Embryonic facial prominence (tissue), 1 donor: ENCODE measurements at regions not wholly inside any gene's neighbourhood (a gene's known extent, or its start where the extent isn't known, plus 50 kb on each side); places are given as distances from the start of the nearest gene placed in this dataset.

Experiments
- DNase-seq: peaks from one replicate; pipeline ENCODE4 v3.0.0-alpha.2; 2016; ENCODE audit errors: extremely low spot score

DNA sequence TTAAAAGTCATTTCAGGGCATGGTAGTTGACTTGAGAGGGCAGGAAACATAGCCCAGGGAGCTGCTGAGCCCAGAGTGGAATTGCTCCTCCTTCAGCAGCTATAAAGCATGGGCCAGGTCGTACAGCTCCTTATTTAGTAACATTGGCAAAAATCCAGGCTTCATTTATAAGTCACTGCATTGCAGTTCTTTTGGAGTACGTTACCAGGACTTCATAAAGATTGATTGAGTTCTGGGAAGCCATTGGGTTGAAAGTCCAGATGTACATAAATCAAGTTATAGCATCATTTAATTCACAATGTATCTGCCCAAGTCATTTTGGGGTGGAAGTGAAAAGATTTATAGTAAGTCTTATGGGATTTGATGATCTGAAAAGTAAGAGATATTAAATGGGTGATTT is 53.0 kb upstream of the ANKEF1 start:
- no peak for DNase-seq

DNA sequence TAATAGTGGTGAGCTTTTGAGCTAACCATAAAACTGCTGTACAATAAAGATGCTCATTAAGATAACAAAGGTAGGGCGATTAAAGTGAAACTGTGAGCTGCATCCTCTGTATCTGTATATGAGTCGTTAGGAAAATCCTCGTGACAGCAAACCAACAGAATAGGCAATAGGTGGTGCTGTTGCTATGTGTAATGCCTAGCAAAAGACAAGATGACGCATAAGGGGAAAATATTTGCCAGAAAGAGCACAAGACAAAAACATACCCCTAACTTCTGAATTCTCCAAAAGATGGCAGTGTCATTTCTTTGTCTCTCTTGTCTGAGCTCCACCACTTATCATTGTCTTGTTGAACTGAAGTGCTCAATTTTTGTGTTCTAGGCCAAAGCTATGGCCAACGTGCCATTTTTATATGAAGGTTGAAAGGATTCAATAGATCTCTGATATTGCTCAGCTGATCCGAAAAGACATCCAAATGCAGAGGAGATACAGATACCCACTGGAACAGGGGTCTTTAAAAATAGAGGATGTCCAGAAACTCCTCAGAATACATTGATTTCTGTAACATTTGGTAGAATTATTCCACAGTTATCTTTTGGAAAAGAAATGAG is 56.3 kb upstream of the ANKEF1 start:
- DNase-seq = peak; percentile 89

DNA sequence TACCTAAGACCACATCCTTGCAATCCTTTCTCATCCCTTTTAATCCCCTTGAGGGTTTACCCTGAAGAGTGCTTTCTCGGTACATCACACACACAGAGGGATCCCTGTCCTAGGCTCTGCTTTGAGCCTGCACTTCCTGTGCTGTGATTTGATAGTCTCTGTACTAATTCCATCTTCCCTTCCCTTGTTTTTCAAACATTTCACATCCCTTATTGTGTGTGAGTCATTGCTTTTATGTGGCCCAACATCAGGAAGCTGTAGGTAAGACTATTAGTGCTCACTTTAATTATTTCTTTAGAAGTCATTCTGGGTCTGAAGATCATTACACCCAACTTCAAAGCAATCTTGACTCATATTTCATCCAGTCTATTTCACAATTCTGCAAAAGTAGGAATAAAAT is 57.2 kb upstream of the ANKEF1 start:
- DNase-seq = no peak

GRCh38 chr20:9974324-9974723 is 60.5 kb upstream of the ANKEF1 start:
- no peak for DNase-seq

- no peak for DNase-seq
These were observed 63.0 kb upstream of the ANKEF1 start for GRCh38 chr20:9971746-9972145.

DNA sequence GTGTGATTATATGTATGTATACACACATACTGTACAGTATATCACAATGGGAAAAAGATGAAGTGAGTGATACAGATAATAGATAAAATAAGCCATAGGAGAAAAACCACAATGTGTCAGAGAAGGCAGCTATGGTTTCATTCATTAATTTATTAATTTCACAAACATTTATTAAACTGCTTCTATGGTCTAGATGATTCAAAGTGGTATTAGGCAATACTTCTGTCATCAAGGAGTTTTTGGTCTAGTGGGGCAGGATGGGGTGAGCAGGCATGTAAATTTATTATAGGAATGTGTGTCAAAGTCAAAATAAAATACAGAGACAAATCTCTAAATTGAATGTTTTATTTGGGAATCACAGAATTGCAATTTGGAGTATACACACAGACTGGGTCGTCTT is 65.2 kb upstream of the ANKEF1 start:
- no peak for DNase-seq

GRCh38 chr20:9968015-9968414 is 66.8 kb upstream of the ANKEF1 start:
- DNase-seq = no peak

- DNase-seq = no peak
These were observed 67.8 kb upstream of the ANKEF1 start for GRCh38 chr20:9966966-9967365.

- no peak for DNase-seq
These were observed 71.8 kb upstream of the ANKEF1 start for GRCh38 chr20:9963029-9963428.

- no peak for DNase-seq
These were observed 76.1 kb upstream of the ANKEF1 start for GRCh38 chr20:9958693-9959092.

GRCh38 chr20:9955646-9956045 is 79.1 kb upstream of the ANKEF1 start:
- no peak for DNase-seq

- DNase-seq = no peak
These were observed 85.2 kb upstream of the ANKEF1 start for GRCh38 chr20:9949563-9949962.

GRCh38 chr20:9945408-9945807 is 89.4 kb upstream of the ANKEF1 start:
- no peak for DNase-seq

GRCh38 chr20:9942736-9943135 is 92.1 kb upstream of the ANKEF1 start:
- no peak for DNase-seq

DNA sequence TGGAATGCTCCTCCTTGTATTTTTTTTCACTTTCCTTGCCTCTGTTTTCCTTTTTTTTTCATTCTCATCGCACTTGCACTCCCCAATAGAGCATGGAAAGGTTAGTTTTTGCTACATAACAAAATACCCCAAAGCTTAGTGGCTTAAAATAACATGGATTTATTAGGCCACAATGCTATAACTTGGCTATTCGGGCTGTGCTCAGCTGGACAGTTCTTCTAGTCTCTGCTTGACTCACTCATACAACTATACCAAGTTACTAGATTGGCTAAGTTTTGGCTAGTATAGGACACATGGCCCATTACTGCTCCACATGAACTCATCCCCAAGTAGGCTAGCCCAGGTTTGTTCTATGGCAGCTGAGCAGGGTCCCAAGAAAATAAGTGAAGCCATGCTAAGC is 94.5 kb upstream of the ANKEF1 start:
- no peak for DNase-seq

DNA sequence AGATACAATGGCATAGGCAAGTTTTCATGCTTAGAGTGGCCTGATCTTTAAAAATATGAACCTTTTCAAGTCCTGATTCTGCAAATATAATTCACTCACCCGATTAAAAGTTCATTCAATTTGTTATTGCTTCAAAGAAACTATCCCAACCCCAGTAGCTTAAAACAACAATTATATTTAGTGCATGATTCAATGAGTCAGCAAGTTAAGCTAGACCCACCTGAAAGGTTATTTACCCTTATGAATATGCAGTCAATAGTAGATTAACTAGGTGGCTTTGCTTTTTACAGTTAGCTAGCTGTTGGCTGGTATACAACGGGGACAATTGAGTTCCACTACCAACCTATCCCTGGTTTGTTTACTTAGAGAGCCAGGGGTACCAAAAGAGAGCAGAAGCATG is 95.6 kb upstream of the ANKEF1 start:
- DNase-seq = no peak

DNA sequence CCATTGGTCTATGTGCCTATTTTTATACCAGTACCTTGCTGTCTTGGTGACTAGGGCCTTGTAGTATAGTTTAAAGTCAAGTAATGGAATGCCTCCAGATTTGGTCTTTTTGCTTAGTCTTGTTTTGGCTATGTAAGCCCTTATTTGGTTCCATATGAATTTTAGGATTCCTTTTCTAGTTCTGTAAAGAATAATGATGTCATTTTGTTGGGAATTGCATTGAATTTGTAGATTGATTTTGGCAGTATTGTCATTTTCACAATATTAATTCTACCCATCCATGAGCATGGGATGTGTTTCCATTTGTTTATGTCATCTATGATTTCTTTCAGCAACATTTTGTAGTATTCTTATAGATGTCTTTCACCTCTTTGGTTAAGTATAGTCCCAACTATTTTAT is 96.4 kb upstream of the PAK5 start:
- no peak for DNase-seq

DNA sequence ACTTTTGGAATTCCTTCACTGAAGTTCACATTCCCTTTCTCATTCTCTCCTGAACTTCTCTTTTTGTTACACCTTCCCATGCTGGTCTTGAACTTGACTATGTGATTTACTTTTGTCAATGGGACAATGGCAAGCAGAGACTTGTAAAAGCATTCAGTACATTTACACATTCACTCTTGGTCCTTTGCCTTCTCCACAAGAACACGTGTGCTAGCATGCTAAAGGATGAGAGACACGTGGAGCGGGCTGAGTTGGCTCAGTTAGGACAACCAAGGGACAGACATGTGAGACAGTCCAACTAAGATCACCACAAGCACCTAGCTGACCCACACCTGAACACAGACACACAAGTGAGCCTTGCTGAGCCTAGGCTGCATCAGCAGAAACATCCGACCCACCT is 91.3 kb upstream of the PAK5 start:
- no peak for DNase-seq

GRCh38 chr20:9928955-9929354 is 90.1 kb upstream of the PAK5 start:
- no peak for DNase-seq

DNA sequence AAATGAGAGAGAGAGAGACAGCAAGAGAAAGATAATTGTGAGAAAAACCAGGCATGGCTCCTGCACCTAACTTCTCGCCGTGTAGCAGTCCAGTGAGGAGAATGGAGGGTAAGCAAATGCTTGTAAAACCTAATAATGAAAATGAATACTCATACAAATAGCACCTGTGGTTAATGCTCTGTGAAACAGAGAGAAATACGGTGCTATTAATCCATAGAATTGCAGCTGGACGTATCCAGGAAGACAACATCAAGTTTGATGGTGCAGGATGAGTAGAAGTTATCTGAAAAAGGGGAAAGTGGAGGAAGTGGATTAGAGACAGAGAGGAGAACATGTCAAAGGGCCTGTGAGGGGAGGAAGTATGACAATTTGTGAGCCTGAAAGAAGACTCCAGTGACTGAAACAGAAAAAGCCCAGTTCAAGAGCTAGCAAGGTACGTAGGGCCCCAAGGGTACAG is 89.4 kb upstream of the PAK5 start:
- DNase-seq = no peak

- DNase-seq = no peak
These were observed 88.3 kb upstream of the PAK5 start for GRCh38 chr20:9927224-9927623.

GRCh38 chr20:9926476-9926875 is 87.6 kb upstream of the PAK5 start:
- DNase-seq = no peak

- DNase-seq = no peak
These were observed 87.1 kb upstream of the PAK5 start for GRCh38 chr20:9926007-9926406.

DNA sequence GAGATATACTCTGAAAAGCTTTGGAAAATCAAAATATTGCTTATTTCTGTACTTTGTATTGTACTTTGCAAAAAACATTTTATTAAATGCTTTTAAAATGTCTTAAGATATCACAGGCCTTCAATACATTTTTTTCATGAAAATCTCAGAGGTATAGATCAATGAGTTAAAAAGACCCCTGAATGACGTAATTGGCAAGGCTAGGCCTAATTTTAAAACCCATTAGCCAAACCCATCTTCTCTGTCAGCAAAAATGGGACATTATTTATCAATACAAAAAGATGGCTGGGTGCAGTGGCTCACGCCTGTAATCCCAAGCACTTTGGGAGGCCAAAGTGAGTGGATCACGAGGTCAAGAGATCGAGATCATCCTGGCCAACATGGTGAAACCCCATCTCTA is 84.8 kb upstream of the PAK5 start:
- no peak for DNase-seq
